ENCODE measurements at regions not wholly inside any gene's neighbourhood (a gene's known extent, or its start where the extent isn't known, plus 50 kb on each side); places are given as distances from the start of the nearest gene placed in this dataset.

DNA sequence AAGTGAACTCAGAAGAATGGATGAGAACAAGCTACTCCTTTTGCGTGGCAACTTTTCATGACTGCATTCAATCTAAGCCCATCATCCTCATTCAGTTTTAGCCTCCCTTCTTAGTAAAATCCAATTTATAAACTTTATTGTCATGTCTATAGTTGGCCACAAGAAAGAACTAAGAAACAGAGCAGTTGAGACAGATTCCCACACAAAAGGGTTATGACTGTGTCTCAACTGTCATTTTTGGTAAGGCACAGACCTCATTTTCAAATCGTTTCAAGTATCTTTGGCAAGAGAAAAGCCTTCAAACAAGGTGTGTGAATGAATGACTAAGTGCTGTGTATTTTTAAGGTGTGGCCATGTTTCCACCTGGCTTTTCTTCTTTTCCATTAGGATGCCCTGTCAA, 84.2 kb upstream of the CREB5 start:
- TF ChIP-seq, protein P1, sequence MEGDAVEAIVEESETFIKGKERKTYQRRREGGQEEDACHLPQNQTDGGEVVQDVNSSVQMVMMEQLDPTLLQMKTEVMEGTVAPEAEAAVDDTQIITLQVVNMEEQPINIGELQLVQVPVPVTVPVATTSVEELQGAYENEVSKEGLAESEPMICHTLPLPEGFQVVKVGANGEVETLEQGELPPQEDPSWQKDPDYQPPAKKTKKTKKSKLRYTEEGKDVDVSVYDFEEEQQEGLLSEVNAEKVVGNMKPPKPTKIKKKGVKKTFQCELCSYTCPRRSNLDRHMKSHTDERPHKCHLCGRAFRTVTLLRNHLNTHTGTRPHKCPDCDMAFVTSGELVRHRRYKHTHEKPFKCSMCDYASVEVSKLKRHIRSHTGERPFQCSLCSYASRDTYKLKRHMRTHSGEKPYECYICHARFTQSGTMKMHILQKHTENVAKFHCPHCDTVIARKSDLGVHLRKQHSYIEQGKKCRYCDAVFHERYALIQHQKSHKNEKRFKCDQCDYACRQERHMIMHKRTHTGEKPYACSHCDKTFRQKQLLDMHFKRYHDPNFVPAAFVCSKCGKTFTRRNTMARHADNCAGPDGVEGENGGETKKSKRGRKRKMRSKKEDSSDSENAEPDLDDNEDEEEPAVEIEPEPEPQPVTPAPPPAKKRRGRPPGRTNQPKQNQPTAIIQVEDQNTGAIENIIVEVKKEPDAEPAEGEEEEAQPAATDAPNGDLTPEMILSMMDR (IDR thresholded peaks at IDR 0.05; ENCODE audit: low read length) = no peak
- no peak for TF ChIP-seq EZH2 (IDR thresholded peaks at IDR 0.05; ENCODE audit: borderline replicate concordance, low read length)
- no peak overlapping the region for H3K4me2 ChIP-seq (ENCODE audit: low read length)

DNA sequence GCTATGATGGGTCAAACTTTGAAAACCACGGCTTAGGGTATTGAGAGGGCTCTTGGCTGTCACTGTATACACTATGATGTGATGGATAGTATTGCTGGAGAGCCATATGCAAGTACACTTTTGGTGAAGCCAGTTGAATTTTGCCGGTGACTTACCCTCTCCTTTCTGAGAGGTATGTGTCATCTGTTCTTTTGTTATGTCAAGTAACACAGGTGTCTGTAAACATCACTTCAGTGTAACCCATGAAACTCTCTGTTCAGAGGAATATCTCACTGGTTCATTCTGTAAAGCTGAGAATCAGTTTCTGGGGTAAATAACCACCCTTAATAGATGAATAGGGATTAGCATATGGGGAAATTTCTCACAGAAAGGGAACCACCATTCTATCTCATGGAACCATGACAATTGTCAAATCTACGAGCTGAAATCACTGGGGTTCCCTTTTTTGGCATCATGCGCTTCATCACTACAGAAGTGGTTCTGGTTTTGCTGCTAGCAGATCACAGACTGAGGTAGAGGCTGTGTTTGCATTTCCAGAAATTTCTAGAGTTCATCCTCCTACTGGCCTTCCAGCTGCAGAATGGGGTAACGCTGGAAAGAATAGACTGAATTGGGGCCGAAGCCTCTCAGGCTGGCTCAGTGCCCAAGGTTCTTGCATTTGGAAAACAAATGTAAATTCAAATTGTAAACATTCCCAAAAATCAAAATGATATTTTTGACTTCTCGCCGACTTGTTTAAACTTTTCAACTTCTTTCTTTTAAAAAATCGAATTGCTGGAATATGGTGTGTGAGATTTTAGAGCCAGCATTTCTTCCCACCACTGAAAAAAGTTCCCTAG, 83.3 kb upstream of the CREB5 start:
- TF ChIP-seq EZH2 (IDR thresholded peaks at IDR 0.05; ENCODE audit: borderline replicate concordance, low read length) = no peak
- TF ChIP-seq, protein P1 (IDR thresholded peaks at IDR 0.05; ENCODE audit: low read length) = no peak
- H3K36me3 ChIP-seq (ENCODE audit: insufficient read depth, low read length) = no peaks in the 10 kb centered on the region
- H3K9me3 ChIP-seq (ENCODE audit: low read length) = no peaks in the 10 kb centered on the region
- no peaks in the 10 kb centered on the region for H3K27me3 ChIP-seq (ENCODE audit: insufficient read depth, low read length)
- H3K9ac ChIP-seq (ENCODE audit: low read length) = no peak overlapping the region
- H2AFZ ChIP-seq (ENCODE audit: low read length) = no peak overlapping the region
- no peaks in the 10 kb centered on the region for H3K9me2 ChIP-seq (ENCODE audit: low read depth, low read length)
- no peak overlapping the region for H3K27ac ChIP-seq (ENCODE audit: low read depth, low read length, poor library complexity, severe bottlenecking)
- no peaks in the 10 kb centered on the region for H3K4me1 ChIP-seq (ENCODE audit: insufficient read depth, low read length, severe bottlenecking)
- H3K79me2 ChIP-seq (ENCODE audit: insufficient read depth, low read length) = no peaks in the 10 kb centered on the region
- H4K20me1 ChIP-seq (ENCODE audit: insufficient read depth, low read length) = no peaks in the 10 kb centered on the region
- no peaks in the 10 kb centered on the region for H3F3A ChIP-seq (ENCODE audit: insufficient read depth, low read length)
- H3K4me2 ChIP-seq (ENCODE audit: low read length) = no peak overlapping the region
- H3K4me3 ChIP-seq (ENCODE audit: low read depth, low read length, poor library complexity, severe bottlenecking) = no peak overlapping the region

More for the DNA sequence above, 84.2 kb upstream of the CREB5 start:
- Histone ChIP-seq H3K9me2 (ENCODE audit: low read depth, low read length) (no peaks in the 10 kb centered on the region), H3K79me2 (ENCODE audit: insufficient read depth, low read length) (no peaks in the 10 kb centered on the region), H3K4me3 (ENCODE audit: low read depth, low read length, poor library complexity, severe bottlenecking) (no peak overlapping the region), H3F3A (ENCODE audit: insufficient read depth, low read length) (no peaks in the 10 kb centered on the region), H3K27me3 (ENCODE audit: insufficient read depth, low read length) (no peaks in the 10 kb centered on the region), H3K9me3 (ENCODE audit: low read length) (no peaks in the 10 kb centered on the region), H3K9ac (ENCODE audit: low read length) (no peak overlapping the region), H3K36me3 (ENCODE audit: insufficient read depth, low read length) (no peaks in the 10 kb centered on the region), H4K20me1 (ENCODE audit: insufficient read depth, low read length) (no peaks in the 10 kb centered on the region), H3K27ac (ENCODE audit: low read depth, low read length, poor library complexity, severe bottlenecking) (no peak overlapping the region), H3K4me1 (ENCODE audit: insufficient read depth, low read length, severe bottlenecking) (no peaks in the 10 kb centered on the region), H2AFZ (ENCODE audit: low read length) (no peak overlapping the region)

DNA sequence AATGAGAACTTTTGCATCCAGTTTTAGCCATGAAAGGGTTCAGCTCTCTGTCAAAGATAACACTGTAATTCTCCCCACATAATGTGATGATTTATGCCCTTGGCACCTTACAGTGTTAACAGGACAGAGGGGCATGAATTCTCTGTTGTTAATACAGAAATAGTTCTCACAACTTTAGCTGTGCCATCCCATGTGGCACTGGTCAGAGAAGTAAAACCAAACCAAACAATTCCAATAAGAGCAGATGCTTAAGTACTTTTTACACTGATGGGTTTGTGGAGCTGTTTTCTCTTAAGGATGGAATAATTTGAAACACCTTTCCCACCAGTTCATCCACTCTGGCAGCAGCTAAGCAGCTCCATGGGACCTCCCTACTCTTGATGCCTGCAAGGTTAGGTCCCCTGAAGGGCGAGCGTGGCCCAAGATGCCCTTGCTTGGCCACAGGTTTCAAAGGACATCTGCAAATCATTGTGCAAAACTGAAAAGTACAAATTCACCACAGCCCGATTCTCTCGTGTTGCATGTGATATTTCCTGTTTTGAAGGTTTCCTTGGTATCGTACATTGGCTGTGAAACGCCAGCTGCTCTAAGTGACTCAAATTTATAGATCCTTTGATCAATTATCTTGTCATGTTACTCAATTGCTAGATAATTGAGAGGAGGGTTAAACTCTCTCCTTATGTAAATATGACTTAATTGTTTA, 82.5 kb upstream of the CREB5 start:
- Histone ChIP-seq H3K27ac (ENCODE audit: low read depth, low read length, poor library complexity, severe bottlenecking) (no peak overlapping the region), H3K4me2 (ENCODE audit: low read length) (no peak overlapping the region), H2AFZ (ENCODE audit: low read length) (no peak overlapping the region), H3K4me1 (ENCODE audit: insufficient read depth, low read length, severe bottlenecking) (no peaks in the 10 kb centered on the region), H3K4me3 (ENCODE audit: low read depth, low read length, poor library complexity, severe bottlenecking) (no peak overlapping the region), H3K27me3 (ENCODE audit: insufficient read depth, low read length) (no peaks in the 10 kb centered on the region), H4K20me1 (ENCODE audit: insufficient read depth, low read length) (no peaks in the 10 kb centered on the region), H3K9ac (ENCODE audit: low read length) (no peak overlapping the region), H3K36me3 (ENCODE audit: insufficient read depth, low read length) (no peaks in the 10 kb centered on the region), H3K79me2 (ENCODE audit: insufficient read depth, low read length) (no peaks in the 10 kb centered on the region), H3K9me2 (ENCODE audit: low read depth, low read length) (no peaks in the 10 kb centered on the region), H3K9me3 (ENCODE audit: low read length) (no peaks in the 10 kb centered on the region), H3F3A (ENCODE audit: insufficient read depth, low read length) (no peaks in the 10 kb centered on the region)
- no peak for TF ChIP-seq EZH2 (IDR thresholded peaks at IDR 0.05; ENCODE audit: borderline replicate concordance, low read length)
- TF ChIP-seq, protein P1 (IDR thresholded peaks at IDR 0.05; ENCODE audit: low read length) = no peak
